HUDEP-2 (cell line): ENCODE measurements at regions not wholly inside any gene's neighbourhood (a gene's known extent, or its start where the extent isn't known, plus 50 kb on each side); places are given as distances from the start of the nearest gene placed in this dataset.
A peak's percentile ranks its signal among the peaks of the same experiment; 100 is the strongest.
"Not testable (repeated sequence)": the region's sequence is repeated elsewhere in the genome, so short reads cannot be mapped to it uniquely, and the experiment has no call there.

Experiments
- DNase-seq, 76 experiments: peaks; one replicate each; lab custom pipeline; 2025; ENCODE audit not compliant: unreplicated experiment in 76 of 76; lab: John Stamatoyannopoulos, UW

DNA sequence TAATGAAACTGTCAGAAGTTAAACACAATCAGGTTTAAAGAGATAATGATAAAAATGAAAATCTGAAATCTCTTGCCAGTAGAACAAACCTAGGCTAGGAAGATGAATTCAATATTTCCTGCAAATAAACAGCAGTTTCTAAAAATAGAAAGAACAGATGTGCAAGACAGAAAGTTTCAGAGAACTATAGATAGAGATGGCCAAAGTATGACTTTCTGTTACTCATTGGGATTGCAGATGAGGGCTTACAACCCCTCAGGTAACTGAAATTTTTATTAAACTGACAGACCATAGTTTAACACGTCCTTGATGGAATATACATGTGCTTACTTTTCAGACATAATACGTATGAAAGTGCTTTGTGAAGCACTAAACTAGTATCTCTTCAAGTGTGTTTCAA, 82.3 kb upstream of the PPARGC1A start:
- DNase-seq, result no peak

GRCh38 chr4:23970201-23970850, 80.5 kb upstream of the PPARGC1A start:
- DNase-seq, result no peak

DNA sequence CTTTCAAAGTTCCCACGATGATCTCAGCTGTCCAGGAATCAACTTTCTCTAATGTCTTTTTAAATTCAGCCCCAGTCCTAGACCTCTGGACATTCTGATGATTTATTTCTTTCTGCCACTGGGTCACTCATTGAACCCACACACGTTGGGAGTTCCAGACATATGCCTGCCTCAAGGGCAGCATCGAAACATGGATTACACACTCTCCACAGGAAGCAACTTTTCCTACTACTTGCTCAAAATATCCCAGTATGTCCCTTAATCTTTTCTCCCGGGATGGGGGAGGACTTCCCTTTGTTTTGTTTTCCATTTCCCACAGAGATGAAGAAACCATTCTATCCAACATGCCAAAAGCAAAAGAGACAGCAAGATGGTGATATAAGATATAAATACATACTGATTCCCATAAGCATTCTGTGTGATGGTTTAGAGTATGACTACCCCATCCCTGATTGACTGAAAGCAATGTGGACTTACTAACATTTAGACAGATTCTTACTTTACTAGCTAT, 79.8 kb upstream of the PPARGC1A start:
- no peak for DNase-seq

DNA sequence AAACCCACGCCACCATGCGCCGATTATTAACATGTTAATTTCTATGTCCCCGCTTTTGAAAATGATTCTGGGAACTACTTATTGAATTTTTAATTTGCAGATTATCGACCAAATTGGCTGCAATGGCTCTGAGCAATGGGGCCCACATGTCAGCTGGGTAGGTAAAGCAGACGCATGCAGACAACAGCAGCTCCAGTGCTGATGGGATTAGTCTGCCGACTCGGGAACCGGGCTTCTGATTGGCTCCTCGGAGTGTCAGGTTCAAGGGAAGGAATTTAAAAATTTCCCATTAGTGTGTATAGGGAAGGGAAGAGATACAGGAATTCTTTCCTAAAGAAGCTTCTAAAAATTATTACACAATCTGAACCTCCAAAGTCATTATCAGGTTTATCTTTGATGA, 77.4 kb upstream of the PPARGC1A start:
- no peak for DNase-seq

GRCh38 chr4:23966725-23967124, 76.9 kb upstream of the PPARGC1A start:
- peak in 1 of 76 experiments; percentile 4 for DNase-seq

DNA sequence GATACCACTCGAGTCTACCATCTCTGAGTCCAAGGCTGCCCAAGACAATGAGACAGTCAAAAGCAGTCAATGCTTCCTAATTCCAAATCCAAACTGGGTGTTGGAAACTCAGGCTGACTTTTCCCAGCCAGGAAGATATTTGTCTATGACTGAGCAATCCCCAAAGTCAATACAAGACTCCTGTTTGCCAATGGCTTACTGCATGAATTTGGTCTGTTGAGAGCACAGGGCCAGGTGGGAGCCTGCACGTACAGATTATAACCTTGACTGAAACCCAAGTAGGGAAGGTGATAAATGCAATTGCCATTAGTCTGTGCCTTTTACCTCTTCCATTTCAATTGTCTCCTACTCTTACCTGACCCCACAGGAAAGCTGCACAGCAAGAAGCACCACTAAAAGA, 72.6 kb upstream of the PPARGC1A start:
- DNase-seq, result no peak

DNA sequence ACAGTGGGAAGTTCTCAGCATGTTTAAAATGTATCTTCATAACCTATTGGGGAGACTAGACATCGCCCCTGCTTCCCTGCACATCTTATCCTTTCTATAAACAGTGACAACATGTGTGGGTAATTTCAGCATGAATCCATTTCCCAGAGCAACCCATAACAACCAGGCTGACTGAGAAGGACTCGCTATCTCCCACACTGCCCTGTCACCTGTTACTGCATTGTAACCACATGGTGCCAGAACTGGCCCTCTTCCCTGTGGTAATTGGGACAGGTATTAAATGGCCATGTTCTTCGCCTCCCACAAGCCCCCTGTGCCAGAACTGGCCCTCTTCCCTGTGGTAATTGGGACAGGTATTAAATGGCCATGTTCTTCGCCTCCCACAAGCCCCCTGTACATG, 71.5 kb upstream of the PPARGC1A start:
- not testable (repeated sequence) for DNase-seq

- no peak for DNase-seq
These were observed 69.7 kb upstream of the PPARGC1A start for GRCh38 chr4:23959396-23960148.

GRCh38 chr4:23958749-23959148, 68.9 kb upstream of the PPARGC1A start:
- no peak for DNase-seq

DNA sequence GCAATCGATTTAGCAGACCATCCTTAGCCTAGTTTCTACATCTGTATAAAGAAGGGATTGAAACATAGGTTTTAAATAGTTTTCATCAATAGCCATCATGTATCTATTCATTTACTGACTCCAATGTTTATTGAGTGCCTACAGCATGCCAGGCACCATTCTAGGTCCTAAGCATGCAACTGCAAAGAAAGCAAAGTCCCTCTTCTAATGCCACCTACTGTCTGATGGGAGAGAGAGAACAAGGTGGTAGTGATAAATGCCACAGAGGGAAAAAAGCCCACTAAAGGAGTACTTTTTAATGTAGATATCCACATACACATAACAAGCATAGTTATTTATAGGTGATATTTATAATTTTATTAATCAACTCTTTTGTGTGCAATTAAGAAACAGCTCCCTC, 67.6 kb upstream of the PPARGC1A start:
- DNase-seq, result no peak

- no peak for DNase-seq
These were observed 66.9 kb upstream of the PPARGC1A start for GRCh38 chr4:23956601-23957364.

DNA sequence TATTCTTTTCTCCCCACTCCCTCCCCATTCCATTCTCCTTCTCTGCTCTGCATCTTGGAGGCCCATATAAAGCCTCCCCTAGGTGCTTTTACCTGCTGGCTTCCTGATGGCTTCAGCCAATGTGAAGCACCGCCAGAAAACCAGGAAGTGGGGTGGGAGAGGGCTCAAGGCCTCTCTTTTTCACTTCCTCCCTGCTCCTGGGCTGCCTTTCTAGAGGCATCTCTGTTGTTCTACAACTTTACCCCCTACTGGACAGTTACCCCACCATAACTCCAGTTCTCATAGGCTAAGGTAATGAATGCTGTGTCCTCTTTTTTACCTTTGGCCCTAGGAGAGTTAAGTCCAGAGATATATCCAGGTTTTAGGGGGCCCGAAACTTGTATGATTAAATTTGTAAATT, 62.4 kb upstream of the PPARGC1A start:
- no peak for DNase-seq

DNA sequence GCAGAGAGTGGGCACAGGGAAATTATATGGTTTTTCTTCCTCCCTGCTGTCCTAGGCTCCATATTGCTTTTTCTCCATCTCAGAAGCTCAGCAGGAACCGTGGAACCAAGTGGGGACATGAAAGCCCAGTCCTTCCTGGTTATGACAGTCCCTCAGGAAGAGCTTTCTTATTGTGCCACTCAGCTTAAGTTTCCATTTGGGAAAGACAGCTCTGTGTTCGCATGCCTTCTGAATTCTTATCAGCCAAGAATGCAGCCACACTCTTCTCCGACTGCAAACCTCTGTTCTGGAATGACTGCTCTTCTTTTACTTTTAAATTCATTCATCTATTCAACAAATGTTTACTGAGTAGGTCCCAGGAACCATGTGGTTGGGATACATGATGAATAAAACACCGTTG, 58.0 kb upstream of the PPARGC1A start:
- no peak for DNase-seq

GRCh38 chr4:23946299-23946698, 56.5 kb upstream of the PPARGC1A start:
- no peak for DNase-seq

- DNase-seq, result peak in 1 of 76 experiments; percentile 9
These were observed 55.7 kb upstream of the PPARGC1A start for GRCh38 chr4:23945451-23946017.

GRCh38 chr4:23944556-23944955, 54.7 kb upstream of the PPARGC1A start:
- not testable (repeated sequence) for DNase-seq

DNA sequence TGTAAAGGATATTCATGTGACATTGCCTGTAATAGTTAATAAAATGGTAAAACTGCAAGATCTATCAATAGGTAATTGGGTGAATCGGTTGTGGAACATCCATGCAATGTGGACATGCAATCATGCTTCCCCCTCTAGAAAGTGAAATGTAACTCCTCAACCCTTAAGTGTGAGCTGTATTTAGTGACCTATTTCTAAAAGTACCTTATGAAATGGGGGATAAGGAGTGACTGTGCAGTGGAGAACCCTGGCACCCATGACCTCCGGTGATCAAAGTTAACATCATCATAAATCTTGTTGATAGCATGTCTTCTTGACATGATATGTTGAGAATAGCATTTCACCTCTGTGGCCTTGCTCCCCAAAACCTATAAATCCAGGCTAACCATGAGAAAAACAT, 53.6 kb upstream of the PPARGC1A start:
- DNase-seq, result no peak

GRCh38 chr4:23942471-23942870, 52.6 kb upstream of the PPARGC1A start:
- no peak for DNase-seq
